T-cell (primary cell): ENCODE measurements at regions not wholly inside any gene's neighbourhood (a gene's known extent, or its start where the extent isn't known, plus 50 kb on each side); places are given as distances from the start of the nearest gene placed in this dataset.
A peak's percentile ranks its signal among the peaks of the same experiment; 100 is the strongest.

ENCODE experiments used
- ATAC-seq, 4 experiments: fragments of 200-7000 bp in 3 of 4; fragments of 150-1000 bp in 1 of 4; cut with Tn5 transposase; replicated peaks in 1 of 4; 1 replicate in 3 of 4; 2 replicates in 1 of 4; pipeline ENCODE4 v1.10.0; 2021; ENCODE audit warnings: moderate library complexity in 3 of 4, mild to moderate bottlenecking in 2 of 4, moderate number of reproducible peaks in 1 of 4
- CTCF ChIA-PET, 2 donors: fragments of 300-600 bp; sonication (Branson Sonifier 250); formaldehyde crosslinking; loops; one replicate each; lab custom pipeline; 2022; ENCODE audit warnings: antibody characterized with exemption in 2 of 2; lab: Charles Lee
- POLR2A ChIA-PET, 2 donors: fragments of 300-600 bp; sonication (Branson Sonifier 250); formaldehyde crosslinking; loops; one replicate each; lab custom pipeline; 2022; ENCODE audit warnings: antibody characterized with exemption in 2 of 2; lab: Charles Lee
- DNase-seq, 35 experiments: peaks; one replicate each; pipeline versions ENCODE4 v3.0.0 to v3.0.0-alpha.2; 2013 to 2023
- H3K27ac ChIP-seq: one replicate; pipeline ENCODE4 v1.5.1; 2013; ENCODE audit warnings: low read length
- H3K27me3 ChIP-seq, 2 experiments: replicated peaks in 1 of 2; 1 replicate in 1 of 2; 2 replicates in 1 of 2; pipeline versions ENCODE4 v1.6.1 to v1.7.0; 2013; ENCODE audit warnings: low read length in 1 of 2, mixed read lengths in 1 of 2; ENCODE audit not compliant: control insufficient read depth in 2 of 2, insufficient read depth in 2 of 2; ENCODE audit errors: extremely low read depth in 1 of 2
- H3K36me3 ChIP-seq, 2 donors: 1 replicate in 1 of 2; 2 replicates in 1 of 2; pipeline versions ENCODE4 v1.6.1 to v1.7.0; 2013; ENCODE audit warnings: low read length in 1 of 2; ENCODE audit not compliant: control insufficient read depth in 2 of 2, insufficient read depth in 1 of 2; ENCODE audit errors: extremely low read depth in 1 of 2
- H3K4me1 ChIP-seq, 2 experiments: 1 replicate in 1 of 2; 2 replicates in 1 of 2; pipeline versions ENCODE4 v1.6.1 to v1.7.0; 2013; ENCODE audit warnings: low read length in 2 of 2, mixed read lengths in 1 of 2; ENCODE audit not compliant: insufficient read depth in 2 of 2, control insufficient read depth in 1 of 2; ENCODE audit errors: extremely low read depth in 1 of 2
- H3K4me3 ChIP-seq, 2 donors: 1 replicate in 1 of 2; 2 replicates in 1 of 2; pipeline versions ENCODE4 v1.5.1 to v1.7.0; 2013; ENCODE audit warnings: mild to moderate bottlenecking in 2 of 2, low read length in 1 of 2, moderate library complexity in 1 of 2; ENCODE audit not compliant: control insufficient read depth in 1 of 2; ENCODE audit errors: extremely low read depth in 1 of 2
- H3K9me3 ChIP-seq: 2 replicates; pipeline ENCODE4 v1.7.0; 2013
- H3K27ac Mint-ChIP-seq, 2 donors: one replicate each; pipeline ENCODE4 v1.8.0; 2020 to 2021; ENCODE audit warnings: mild to moderate bottlenecking in 2 of 2, mixed read lengths in 2 of 2
- H3K27me3 Mint-ChIP-seq, 2 donors: one replicate each; pipeline ENCODE4 v1.8.0; 2021 to 2022; ENCODE audit warnings: mixed read lengths in 2 of 2
- H3K36me3 Mint-ChIP-seq: one replicate; pipeline ENCODE4 v1.8.0; 2021; ENCODE audit warnings: mixed read lengths
- H3K4me1 Mint-ChIP-seq, 3 donors: one replicate each; pipeline ENCODE4 v1.8.0; 2020 to 2022; ENCODE audit warnings: mixed read lengths in 3 of 3, mild to moderate bottlenecking in 1 of 3
- H3K4me3 Mint-ChIP-seq, 3 donors: one replicate each; pipeline ENCODE4 v1.8.0; 2020 to 2022; ENCODE audit warnings: mild to moderate bottlenecking in 3 of 3, mixed read lengths in 3 of 3, moderate library complexity in 3 of 3
- H3K9me3 Mint-ChIP-seq, 3 donors: one replicate each; pipeline ENCODE4 v1.8.0; 2020 to 2022; ENCODE audit warnings: mixed read lengths in 3 of 3
- WGBS: methylation state at CpG from one replicate; pipeline ENCODE4 v1.1.5; 2013; ENCODE audit warnings: missing lambda C conversion rate; ENCODE audit not compliant: insufficient coverage; 5-methylcytosine and 5-hydroxymethylcytosine counted together

- H3K27ac Mint-ChIP-seq = no peak overlapping the region
- DNase-seq (no peak), ATAC-seq (no peak)
- CTCF ChIA-PET = interaction anchor here in 1 of 2 donors (0.6 kb wide), 1 partner anchor 95 kb away, joined by 4 read pairs; no protein-coding TSS in a partner anchor
- peaks cover 17 to 18% (median 18%) of the 10 kb centered on the region in 3 donors for H3K4me1 Mint-ChIP-seq
- peaks cover 0 to 49% of the 10 kb centered on the region in 2 experiments for H3K27me3 ChIP-seq
- H3K27me3 Mint-ChIP-seq = peaks cover 52 to 65% of the 10 kb centered on the region in 2 donors
- H3K4me3 Mint-ChIP-seq = no peak overlapping the region
- peaks cover 9 to 18% of the 10 kb centered on the region in 2 experiments for H3K4me1 ChIP-seq
- no peaks in the 10 kb centered on the region for H3K36me3 ChIP-seq
- WGBS = 97% methylated on average over 3 of the region's 4 CpGs
- POLR2A ChIA-PET = no interaction called here
- H3K9me3 Mint-ChIP-seq = no peaks in the 10 kb centered on the region
- H3K27ac ChIP-seq = no peak overlapping the region
- H3K4me3 ChIP-seq = no peak overlapping the region
- H3K36me3 Mint-ChIP-seq = no peaks in the 10 kb centered on the region
- no peaks in the 10 kb centered on the region for H3K9me3 ChIP-seq
These were observed 90.0 kb upstream of the SIRPA start for GRCh38 chr20:1805161-1805581.

GRCh38 chr20:1804554-1804956 lies 90.7 kb upstream of the SIRPA start:
- no peak for DNase-seq
- Histone ChIP-seq H3K9me3 (no peaks in the 10 kb centered on the region), H3K4me1 (peaks cover 9 to 18% of the 10 kb centered on the region in 2 experiments), H3K4me3 (no peak overlapping the region), H3K27me3 (peaks cover 0 to 50% of the 10 kb centered on the region in 2 experiments), H3K27ac (no peak overlapping the region), H3K36me3 (no peaks in the 10 kb centered on the region)
- no peaks in the 10 kb centered on the region for H3K36me3 Mint-ChIP-seq
- ChIA-PET POLR2A (no interaction called here), CTCF (no interaction called here)
- H3K9me3 Mint-ChIP-seq = no peaks in the 10 kb centered on the region
- H3K27ac Mint-ChIP-seq = no peak overlapping the region
- no peak for ATAC-seq
- H3K4me1 Mint-ChIP-seq = peaks cover 13 to 18% (median 17%) of the 10 kb centered on the region in 3 donors
- peaks cover 52 to 65% of the 10 kb centered on the region in 2 donors for H3K27me3 Mint-ChIP-seq
- 83% methylated on average over 3 of the region's 4 CpGs for whole genome bisulfite sequencing
- peak overlapping the region in 1 of 3 donors; percentile 59 for H3K4me3 Mint-ChIP-seq

GRCh38 chr20:1803932-1804501 lies 91.2 kb upstream of the SIRPA start:
- Histone ChIP-seq H3K36me3 (no peaks in the 10 kb centered on the region), H3K4me1 (peaks cover 9 to 18% of the 10 kb centered on the region in 2 experiments), H3K27me3 (peaks cover 0 to 48% of the 10 kb centered on the region in 2 experiments), H3K4me3 (peak overlapping the region in 1 of 2 donors; percentile 78), H3K9me3 (no peaks in the 10 kb centered on the region), H3K27ac (no peak overlapping the region)
- POLR2A ChIA-PET = no interaction called here
- peak overlapping the region; percentile 28 to 59 (median 35) for H3K4me3 Mint-ChIP-seq
- DNase-seq (no peak), ATAC-seq (no peak)
- WGBS = 92% methylated on average over 4 of the region's 10 CpGs
- H3K27ac Mint-ChIP-seq = no peak overlapping the region
- CTCF ChIA-PET = no interaction called here
- H3K9me3 Mint-ChIP-seq = no peaks in the 10 kb centered on the region
- no peaks in the 10 kb centered on the region for H3K36me3 Mint-ChIP-seq
- peaks cover 53 to 62% of the 10 kb centered on the region in 2 donors for H3K27me3 Mint-ChIP-seq
- peaks cover 13 to 18% (median 17%) of the 10 kb centered on the region in 3 donors for H3K4me1 Mint-ChIP-seq

- Histone ChIP-seq H3K9me3 (no peaks in the 10 kb centered on the region), H3K27ac (no peak overlapping the region), H3K4me1 (peaks cover 9 to 18% of the 10 kb centered on the region in 2 experiments), H3K27me3 (peaks cover 0 to 44% of the 10 kb centered on the region in 2 experiments), H3K36me3 (no peaks in the 10 kb centered on the region), H3K4me3 (peak overlapping the region; percentile 10 to 78)
- H3K27me3 Mint-ChIP-seq = peaks cover 57 to 60% of the 10 kb centered on the region in 2 donors
- H3K36me3 Mint-ChIP-seq = no peaks in the 10 kb centered on the region
- H3K27ac Mint-ChIP-seq = no peak overlapping the region
- ChIA-PET POLR2A (no interaction called here), CTCF (no interaction called here)
- no peaks in the 10 kb centered on the region for H3K9me3 Mint-ChIP-seq
- ATAC-seq = peak; percentile 40 to 63 (median 54)
- peak in 18 of 35 experiments; percentile 5 to 56 (median 14) for DNase-seq
- WGBS = 1% methylated on average over 100 of the region's 100 CpGs
- H3K4me1 Mint-ChIP-seq = peaks cover 13 to 18% (median 17%) of the 10 kb centered on the region in 3 donors
- peak overlapping the region; percentile 28 to 75 (median 65) for H3K4me3 Mint-ChIP-seq
These were observed 91.9 kb upstream of the SIRPA start for GRCh38 chr20:1803061-1803931.

- DNase-seq (peak in 20 of 35 experiments; percentile 5 to 51 (median 19)), ATAC-seq (peak; percentile 44 to 70 (median 52))
- Histone ChIP-seq H3K4me3 (peak overlapping the region; percentile 10 to 78), H3K27ac (no peak overlapping the region), H3K4me1 (peaks cover 9 to 18% of the 10 kb centered on the region in 2 experiments), H3K27me3 (peaks cover 0 to 45% of the 10 kb centered on the region in 2 experiments), H3K9me3 (no peaks in the 10 kb centered on the region), H3K36me3 (no peaks in the 10 kb centered on the region)
- 4% methylated on average over 25 of the region's 35 CpGs for WGBS
- Mint-ChIP-seq H3K27me3 (peaks cover 52 to 62% of the 10 kb centered on the region in 2 donors), H3K4me3 (peak overlapping the region; percentile 62 to 75 (median 65)), H3K9me3 (no peaks in the 10 kb centered on the region), H3K36me3 (no peaks in the 10 kb centered on the region), H3K27ac (peak overlapping the region in 1 of 2 donors; percentile 24), H3K4me1 (peaks cover 13 to 18% (median 17%) of the 10 kb centered on the region in 3 donors)
- ChIA-PET POLR2A (no interaction called here), CTCF (no interaction called here)
These were observed 92.7 kb upstream of the SIRPA start for GRCh38 chr20:1802385-1803060.

GRCh38 chr20:1801929-1802306 lies 93.3 kb upstream of the SIRPA start:
- peaks cover 13 to 18% (median 17%) of the 10 kb centered on the region in 3 donors for H3K4me1 Mint-ChIP-seq
- H3K36me3 Mint-ChIP-seq = no peaks in the 10 kb centered on the region
- ChIA-PET POLR2A (no interaction called here), CTCF (no interaction called here)
- DNase-seq (no peak), ATAC-seq (no peak)
- Histone ChIP-seq H3K9me3 (no peaks in the 10 kb centered on the region), H3K27ac (no peak overlapping the region), H3K4me3 (no peak overlapping the region), H3K36me3 (no peaks in the 10 kb centered on the region), H3K27me3 (peaks cover 0 to 45% of the 10 kb centered on the region in 2 experiments), H3K4me1 (peaks cover 9 to 18% of the 10 kb centered on the region in 2 experiments)
- WGBS = 51% methylated on average over 3 of the region's 6 CpGs
- H3K27ac Mint-ChIP-seq = peak overlapping the region in 1 of 2 donors; percentile 24
- H3K4me3 Mint-ChIP-seq = peak overlapping the region; percentile 62 to 75 (median 65)
- H3K27me3 Mint-ChIP-seq = peaks cover 52 to 57% of the 10 kb centered on the region in 2 donors
- no peaks in the 10 kb centered on the region for H3K9me3 Mint-ChIP-seq
